GM20000 (cell line): ENCODE measurements at regions not wholly inside any gene's neighbourhood (a gene's known extent, or its start where the extent isn't known, plus 50 kb on each side); places are given as distances from the start of the nearest gene placed in this dataset.
"Not testable (repeated sequence)": the region's sequence is repeated elsewhere in the genome, so short reads cannot be mapped to it uniquely, and the experiment has no call there.

Experiments used
- DNase-seq: peaks from one replicate; pipeline ENCODE4 v3.0.0; 2012; ENCODE audit warnings: low spot score
- CTCF ChIP-seq: IDR thresholded peaks from 2 replicates; pipeline ENCODE4 v1.5.1; 2012; ENCODE audit warnings: mild to moderate bottlenecking, control low read depth; ENCODE audit errors: extremely low read depth, missing control alignments

- no peak for TF ChIP-seq CTCF
Measured at GRCh38 chr2:163066085-163066484, 227.5 kb upstream of the KCNH7 start.

GRCh38 chr2:163062524-163062923, 224.0 kb upstream of the KCNH7 start:
- TF ChIP-seq CTCF: no peak
- DNase-seq: no peak

More at GRCh38 chr2:163066085-163066484, 227.5 kb upstream of the KCNH7 start:
- DNase-seq: no peak

- no peak for TF ChIP-seq CTCF
- DNase-seq: no peak
Measured at GRCh38 chr2:163046615-163047014, 208.0 kb upstream of the KCNH7 start.

- no peak for DNase-seq
- TF ChIP-seq CTCF: no peak
Measured at GRCh38 chr2:163045830-163046229, 207.3 kb upstream of the KCNH7 start.

- DNase-seq: no peak
- TF ChIP-seq CTCF: no peak
Measured at GRCh38 chr2:163044114-163044513, 205.5 kb upstream of the KCNH7 start.

GRCh38 chr2:163043201-163043600, 204.6 kb upstream of the KCNH7 start:
- no peak for TF ChIP-seq CTCF
- no peak for DNase-seq

GRCh38 chr2:163039266-163039665, 200.7 kb upstream of the KCNH7 start:
- TF ChIP-seq CTCF: no peak
- DNase-seq: no peak

- no peak for DNase-seq
- TF ChIP-seq CTCF: no peak
Measured at GRCh38 chr2:163028807-163029206, 190.2 kb upstream of the KCNH7 start.

- not testable (repeated sequence) for DNase-seq
Measured at GRCh38 chr2:163026136-163026775, 187.7 kb upstream of the KCNH7 start.

- not testable (repeated sequence) for DNase-seq
Measured at GRCh38 chr2:163016882-163017281, 178.3 kb upstream of the KCNH7 start.
